Activated CD4-positive, alpha-beta T cell treated with anti-CD3 and anti-CD28 coated beads, Interleukin-2, amount 50 U/mL, for 4 hours (primary cell): ENCODE measurements at regions not wholly inside any gene's neighbourhood (a gene's known extent, or its start where the extent isn't known, plus 50 kb on each side); places are given as distances from the start of the nearest gene placed in this dataset.

Source experiments
- DNase-seq, 2 experiments: peaks; one replicate each; pipeline ENCODE4 v3.0.0-alpha.2; 2020

- no peak for DNase-seq
Observed at GRCh38 chrX:10021461-10022272, 54.5 kb downstream of the CLDN34 start.

- no peak for DNase-seq
Observed at GRCh38 chrX:10022273-10022541, 55.0 kb downstream of the CLDN34 start.

GRCh38 chrX:10022580-10023245, 55.6 kb downstream of the CLDN34 start:
- no peak for DNase-seq

- no peak for DNase-seq
Observed at GRCh38 chrX:10023821-10024220, 56.7 kb downstream of the CLDN34 start.

GRCh38 chrX:10025742-10026493, 58.8 kb downstream of the CLDN34 start:
- DNase-seq = no peak

- no peak for DNase-seq
Observed at GRCh38 chrX:10028283-10029104, 61.3 kb downstream of the CLDN34 start.

- DNase-seq = no peak
Observed at GRCh38 chrX:10030570-10030969, 63.4 kb downstream of the CLDN34 start.

- DNase-seq = no peak
Observed at GRCh38 chrX:10031746-10032145, 64.6 kb downstream of the CLDN34 start.

- DNase-seq = no peak
Observed at GRCh38 chrX:10032147-10032546, 65.0 kb downstream of the CLDN34 start.

GRCh38 chrX:10033375-10034007, 66.3 kb downstream of the CLDN34 start:
- no peak for DNase-seq

GRCh38 chrX:10034740-10035260, 67.6 kb downstream of the CLDN34 start:
- DNase-seq = no peak

- no peak for DNase-seq
Observed at GRCh38 chrX:10038585-10038984, 71.4 kb downstream of the CLDN34 start.

GRCh38 chrX:10039821-10040793, 72.9 kb downstream of the CLDN34 start:
- DNase-seq = no peak

- no peak for DNase-seq
Observed at GRCh38 chrX:10040961-10041360, 73.8 kb downstream of the CLDN34 start.

GRCh38 chrX:10041383-10041782, 74.2 kb downstream of the CLDN34 start:
- no peak for DNase-seq

- no peak for DNase-seq
Observed at GRCh38 chrX:10042055-10042454, 74.9 kb downstream of the CLDN34 start.

GRCh38 chrX:10043386-10043785, 76.2 kb downstream of the CLDN34 start:
- DNase-seq = no peak

GRCh38 chrX:10044021-10044420, 76.9 kb downstream of the CLDN34 start:
- no peak for DNase-seq

- no peak for DNase-seq
Observed at GRCh38 chrX:10045327-10046000, 78.3 kb downstream of the CLDN34 start.

- no peak for DNase-seq
Observed at GRCh38 chrX:10047133-10047532, 80.0 kb downstream of the CLDN34 start.
